Esophagus squamous epithelium (tissue), 4 donors: ENCODE measurements at regions not wholly inside any gene's neighbourhood (a gene's known extent, or its start where the extent isn't known, plus 50 kb on each side); places are given as distances from the start of the nearest gene placed in this dataset.

Experiments used
- CTCF ChIP-seq, 6 experiments: fragments of 450-650 bp in 4 of 6; fragments of 200-600 bp in 2 of 6; sonication (generic) in 2 of 6; IDR thresholded peaks; one replicate each; pipeline ENCODE4 v1.5.1; 2016 to 2019; ENCODE audit warnings: antibody characterized with exemption in 6 of 6, mild to moderate bottlenecking in 4 of 6, moderate library complexity in 4 of 6
- POLR2A ChIP-seq, 4 donors: fragments of 450-650 bp; IDR thresholded peaks; one replicate each; pipeline ENCODE4 v1.6.1; 2017; ENCODE audit warnings: antibody characterized with exemption in 4 of 4, mild to moderate bottlenecking in 4 of 4, moderate library complexity in 3 of 4

- no peak for TF ChIP-seq POLR2A (IDR thresholded peaks at IDR 0.05)
- TF ChIP-seq CTCF (IDR thresholded peaks at IDR 0.05) = no peak
Measured at GRCh38 chrX:74023203-74023602, 170.7 kb upstream of the XIST start.
